GM18870 (cell line): ENCODE measurements at regions not wholly inside any gene's neighbourhood (a gene's known extent, or its start where the extent isn't known, plus 50 kb on each side); places are given as distances from the start of the nearest gene placed in this dataset.

ENCODE experiments used
- ATAC-seq: cut with Tn5 transposase; IDR thresholded peaks from one replicate; pipeline ENCODE4 v1.9.1; 2021; ENCODE audit warnings: moderate library complexity; ENCODE audit not compliant: unreplicated experiment

GRCh38 chr2:145682546-145683157 lies 1162.7 kb upstream of the ZEB2 start:
- ATAC-seq: no peak

GRCh38 chr2:145680276-145680675 lies 1160.4 kb upstream of the ZEB2 start:
- no peak for ATAC-seq

- ATAC-seq: no peak
These were observed 1157.5 kb upstream of the ZEB2 start for GRCh38 chr2:145677371-145677770.

GRCh38 chr2:145674705-145675104 lies 1154.8 kb upstream of the ZEB2 start:
- no peak for ATAC-seq

- ATAC-seq: no peak
These were observed 1149.4 kb upstream of the ZEB2 start for GRCh38 chr2:145669301-145669700.

GRCh38 chr2:145666552-145666951 lies 1146.6 kb upstream of the ZEB2 start:
- ATAC-seq: no peak

GRCh38 chr2:145657265-145657664 lies 1137.3 kb upstream of the ZEB2 start:
- ATAC-seq: no peak

GRCh38 chr2:145655165-145655765 lies 1135.3 kb upstream of the ZEB2 start:
- no peak for ATAC-seq

GRCh38 chr2:145654746-145655145 lies 1134.8 kb upstream of the ZEB2 start:
- ATAC-seq: no peak

GRCh38 chr2:145654156-145654555 lies 1134.2 kb upstream of the ZEB2 start:
- no peak for ATAC-seq

GRCh38 chr2:145653553-145653952 lies 1133.6 kb upstream of the ZEB2 start:
- ATAC-seq: no peak

GRCh38 chr2:145652571-145653545 lies 1132.9 kb upstream of the ZEB2 start:
- no peak for ATAC-seq

GRCh38 chr2:145652036-145652435 lies 1132.1 kb upstream of the ZEB2 start:
- ATAC-seq: no peak

GRCh38 chr2:145650226-145650625 lies 1130.3 kb upstream of the ZEB2 start:
- ATAC-seq: no peak

- no peak for ATAC-seq
These were observed 1129.1 kb upstream of the ZEB2 start for GRCh38 chr2:145649061-145649460.

GRCh38 chr2:145644820-145645302 lies 1124.9 kb upstream of the ZEB2 start:
- ATAC-seq: peak; percentile 99

GRCh38 chr2:145638675-145639074 lies 1118.8 kb upstream of the ZEB2 start:
- ATAC-seq: peak; percentile 73

GRCh38 chr2:145635706-145636427 lies 1115.9 kb upstream of the ZEB2 start:
- no peak for ATAC-seq

- ATAC-seq: no peak
These were observed 1111.6 kb upstream of the ZEB2 start for GRCh38 chr2:145631561-145631960.

GRCh38 chr2:145626301-145626700 lies 1106.4 kb upstream of the ZEB2 start:
- no peak for ATAC-seq

- no peak for ATAC-seq
These were observed 1105.2 kb upstream of the ZEB2 start for GRCh38 chr2:145625111-145625510.
